Smooth muscle cell (in vitro differentiated cells): ENCODE measurements at regions not wholly inside any gene's neighbourhood (a gene's known extent, or its start where the extent isn't known, plus 50 kb on each side); places are given as distances from the start of the nearest gene placed in this dataset.
"Not testable (repeated sequence)": the region's sequence is repeated elsewhere in the genome, so short reads cannot be mapped to it uniquely, and the experiment has no call there.

Experiments
- DNase-seq: peaks from one replicate; lab custom pipeline; 2025; ENCODE audit not compliant: unreplicated experiment; lab: John Stamatoyannopoulos, UW
- H2AFZ ChIP-seq: fragments of 200-600 bp; sonication (generic); 2 replicates; pipeline ENCODE4 v1.6.0; 2016; ENCODE audit warnings: antibody characterized with exemption, low read depth, mild to moderate bottlenecking
- H3F3A ChIP-seq: fragments of 200-600 bp; sonication (generic); 2 replicates; pipeline ENCODE4 v1.6.0; 2017; ENCODE audit warnings: antibody characterized with exemption, low read depth
- H3K27ac ChIP-seq: fragments of 200-600 bp; sonication (generic); 2 replicates; pipeline ENCODE4 v1.5.1; 2016; ENCODE audit warnings: low read depth, mild to moderate bottlenecking
- H3K27me3 ChIP-seq: fragments of 200-600 bp; sonication (generic); 2 replicates; pipeline ENCODE4 v1.6.1; 2016; ENCODE audit warnings: low read depth, mild to moderate bottlenecking
- H3K36me3 ChIP-seq: fragments of 200-600 bp; sonication (generic); 2 replicates; pipeline ENCODE4 v1.5.1; 2016; ENCODE audit warnings: low read depth
- H3K4me1 ChIP-seq: fragments of 200-600 bp; sonication (generic); 2 replicates; pipeline ENCODE4 v1.5.1; 2016; ENCODE audit warnings: low read depth
- H3K4me2 ChIP-seq: fragments of 200-600 bp; sonication (generic); 2 replicates; pipeline ENCODE4 v1.6.0; 2016; ENCODE audit warnings: mild to moderate bottlenecking
- H3K4me3 ChIP-seq: fragments of 200-600 bp; sonication (generic); 2 replicates; pipeline ENCODE4 v1.5.1; 2016; ENCODE audit warnings: mild to moderate bottlenecking
- H3K79me2 ChIP-seq: fragments of 200-600 bp; sonication (generic); 2 replicates; pipeline ENCODE4 v1.6.0; 2016; ENCODE audit warnings: low read depth, mild to moderate bottlenecking
- H3K9ac ChIP-seq: fragments of 200-600 bp; sonication (generic); 2 replicates; pipeline ENCODE4 v1.6.0; 2016; ENCODE audit warnings: low read depth
- H3K9me3 ChIP-seq: fragments of 200-600 bp; sonication (generic); replicated peaks from 2 replicates; pipeline ENCODE4 v1.5.1; 2016; ENCODE audit warnings: low read depth
- H4K20me1 ChIP-seq: fragments of 200-600 bp; sonication (generic); 2 replicates; pipeline ENCODE4 v1.6.0; 2016; ENCODE audit warnings: low read depth
- WGBS: methylation state at CpG from one replicate; pipeline ENCODE4 v1.1.7; 2016; ENCODE audit warnings: low lambda C conversion rate; 5-methylcytosine and 5-hydroxymethylcytosine counted together
- TF ChIP-seq, protein P1 (sequence below): fragments of 200-600 bp; sonication (generic); IDR thresholded peaks from 2 replicates; pipeline ENCODE4 v1.5.1; 2017; ENCODE audit warnings: borderline replicate concordance, mild to moderate bottlenecking, antibody characterized with exemption; ENCODE audit not compliant: insufficient read depth, poor library complexity, severe bottlenecking

DNA sequence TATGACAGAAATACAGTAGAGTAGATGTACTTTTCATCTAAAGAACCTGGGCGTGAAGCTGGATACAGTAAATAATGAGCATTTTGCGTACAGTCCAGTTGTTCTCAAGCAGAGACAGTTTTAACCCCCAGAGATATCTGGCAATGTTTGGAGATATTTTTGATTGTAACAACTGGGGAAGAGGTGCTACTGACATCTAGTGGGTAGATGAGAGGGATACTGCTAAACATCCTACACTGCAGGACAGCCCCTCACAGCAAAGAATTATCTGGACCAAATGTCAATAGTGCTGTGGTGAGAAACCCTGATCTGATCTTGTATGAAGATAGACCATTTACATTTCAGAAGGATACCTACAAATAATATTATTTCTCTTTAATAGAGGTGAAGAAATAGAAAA is 200.2 kb upstream of the FAM47A start:
- Histone ChIP-seq H2AFZ (no peak overlapping the region), H3F3A (no peaks in the 10 kb centered on the region), H3K9ac (no peak overlapping the region), H3K4me3 (no peak overlapping the region), H3K9me3 (no peaks in the 10 kb centered on the region), H3K79me2 (no peaks in the 10 kb centered on the region), H4K20me1 (no peaks in the 10 kb centered on the region), H3K4me2 (no peak overlapping the region), H3K4me1 (no peaks in the 10 kb centered on the region), H3K27me3 (no peaks in the 10 kb centered on the region), H3K27ac (no peak overlapping the region), H3K36me3 (no peaks in the 10 kb centered on the region)
- WGBS, result 63% methylated on average over 2 of the region's 2 CpGs
- DNase-seq, result no peak
- TF ChIP-seq, protein P1, sequence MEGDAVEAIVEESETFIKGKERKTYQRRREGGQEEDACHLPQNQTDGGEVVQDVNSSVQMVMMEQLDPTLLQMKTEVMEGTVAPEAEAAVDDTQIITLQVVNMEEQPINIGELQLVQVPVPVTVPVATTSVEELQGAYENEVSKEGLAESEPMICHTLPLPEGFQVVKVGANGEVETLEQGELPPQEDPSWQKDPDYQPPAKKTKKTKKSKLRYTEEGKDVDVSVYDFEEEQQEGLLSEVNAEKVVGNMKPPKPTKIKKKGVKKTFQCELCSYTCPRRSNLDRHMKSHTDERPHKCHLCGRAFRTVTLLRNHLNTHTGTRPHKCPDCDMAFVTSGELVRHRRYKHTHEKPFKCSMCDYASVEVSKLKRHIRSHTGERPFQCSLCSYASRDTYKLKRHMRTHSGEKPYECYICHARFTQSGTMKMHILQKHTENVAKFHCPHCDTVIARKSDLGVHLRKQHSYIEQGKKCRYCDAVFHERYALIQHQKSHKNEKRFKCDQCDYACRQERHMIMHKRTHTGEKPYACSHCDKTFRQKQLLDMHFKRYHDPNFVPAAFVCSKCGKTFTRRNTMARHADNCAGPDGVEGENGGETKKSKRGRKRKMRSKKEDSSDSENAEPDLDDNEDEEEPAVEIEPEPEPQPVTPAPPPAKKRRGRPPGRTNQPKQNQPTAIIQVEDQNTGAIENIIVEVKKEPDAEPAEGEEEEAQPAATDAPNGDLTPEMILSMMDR, result peak; percentile 18

DNA sequence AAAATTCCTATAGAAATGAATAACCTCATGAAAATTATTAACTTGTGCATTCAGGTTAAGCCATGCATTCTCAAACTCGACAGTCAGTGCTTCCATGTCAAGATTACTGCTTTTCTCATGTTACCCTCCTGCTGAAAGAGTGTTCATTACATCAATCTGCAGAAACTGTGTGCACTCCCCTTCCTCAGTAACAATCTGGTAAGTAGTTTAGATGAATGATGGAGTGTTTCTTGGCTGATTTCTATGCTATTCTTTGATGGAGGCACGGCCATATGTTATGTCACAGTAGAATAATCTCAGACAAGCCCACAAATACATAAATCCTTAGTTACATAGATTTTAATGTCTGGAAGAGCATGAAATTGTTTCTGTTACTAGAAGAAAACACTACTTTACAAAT is 193.3 kb upstream of the FAM47A start:
- 77% methylated on average over 2 of the region's 2 CpGs for WGBS
- Histone ChIP-seq H3K9me3 (no peaks in the 10 kb centered on the region), H3K4me3 (no peak overlapping the region), H2AFZ (no peak overlapping the region), H3K27me3 (no peaks in the 10 kb centered on the region), H3F3A (no peaks in the 10 kb centered on the region), H3K9ac (no peak overlapping the region), H3K79me2 (no peaks in the 10 kb centered on the region), H3K4me2 (no peak overlapping the region), H3K4me1 (no peaks in the 10 kb centered on the region), H3K36me3 (no peaks in the 10 kb centered on the region), H3K27ac (no peak overlapping the region), H4K20me1 (no peaks in the 10 kb centered on the region)
- DNase-seq, result no peak
- TF ChIP-seq, protein P1, result no peak

DNA sequence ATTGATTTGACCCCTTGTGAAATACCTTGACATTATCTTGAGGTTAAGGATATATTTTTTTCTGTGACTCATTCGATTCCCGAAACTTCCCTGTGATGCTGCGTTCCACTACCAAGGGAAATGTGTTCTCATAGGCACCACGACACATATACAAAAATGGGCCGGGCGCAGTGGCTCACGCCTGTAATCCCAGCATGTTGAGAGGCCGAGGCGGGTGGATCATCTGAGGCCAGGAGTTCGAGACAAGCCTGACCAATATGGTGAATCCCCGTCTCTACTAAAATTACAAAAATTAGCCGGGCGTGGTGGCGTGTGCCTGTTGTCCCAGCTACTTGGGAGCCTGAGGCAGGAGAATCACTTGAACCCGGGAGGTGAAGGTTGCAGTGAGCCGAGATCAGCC is 188.3 kb upstream of the FAM47A start:
- WGBS, result 96% methylated on average over 16 of the region's 16 CpGs
- not testable (repeated sequence) for H3K36me3 ChIP-seq, H3K4me2 ChIP-seq, DNase-seq, H3K79me2 ChIP-seq, H4K20me1 ChIP-seq, H3F3A ChIP-seq, H3K27me3 ChIP-seq, H3K9me3 ChIP-seq, H3K4me1 ChIP-seq, H3K4me3 ChIP-seq, H3K9ac ChIP-seq, H2AFZ ChIP-seq, H3K27ac ChIP-seq

DNA sequence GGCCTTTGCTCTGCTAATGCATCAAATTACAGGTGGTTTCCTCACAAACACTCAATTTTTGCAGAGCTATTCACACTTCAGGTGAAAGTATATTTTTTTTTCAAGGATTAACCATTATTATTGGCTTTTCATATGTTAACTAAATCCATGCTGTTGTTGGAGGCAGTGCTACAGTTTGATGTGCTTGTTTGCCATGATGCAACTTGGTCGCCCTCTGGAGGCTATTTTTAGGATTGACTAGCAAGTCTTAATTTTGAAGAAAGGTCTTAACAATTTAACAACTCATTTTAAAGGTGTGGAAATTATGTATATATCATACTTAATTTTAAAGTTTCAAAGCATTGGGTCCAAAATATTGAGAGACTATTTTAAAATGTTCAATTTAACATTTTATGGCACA is 168.8 kb upstream of the FAM47A start:
- no peaks in the 10 kb centered on the region for H3K27me3 ChIP-seq
- no peak overlapping the region for H3K9ac ChIP-seq
- H3K27ac ChIP-seq, result no peak overlapping the region
- TF ChIP-seq, protein P1, result peak; percentile 80
- no peaks in the 10 kb centered on the region for H4K20me1 ChIP-seq
- no peaks in the 10 kb centered on the region for H3K79me2 ChIP-seq
- no peak overlapping the region for H3K4me3 ChIP-seq
- 0% methylated on average over 1 of the region's 1 CpG for WGBS
- H3K4me2 ChIP-seq, result no peak overlapping the region
- DNase-seq, result no peak
- H3K36me3 ChIP-seq, result no peaks in the 10 kb centered on the region
- no peak overlapping the region for H2AFZ ChIP-seq
- no peaks in the 10 kb centered on the region for H3F3A ChIP-seq
- H3K9me3 ChIP-seq, result no peaks in the 10 kb centered on the region
- no peaks in the 10 kb centered on the region for H3K4me1 ChIP-seq
